ENCODE measurements at regions not wholly inside any gene's neighbourhood (a gene's known extent, or its start where the extent isn't known, plus 50 kb on each side); places are given as distances from the start of the nearest gene placed in this dataset.

DNA sequence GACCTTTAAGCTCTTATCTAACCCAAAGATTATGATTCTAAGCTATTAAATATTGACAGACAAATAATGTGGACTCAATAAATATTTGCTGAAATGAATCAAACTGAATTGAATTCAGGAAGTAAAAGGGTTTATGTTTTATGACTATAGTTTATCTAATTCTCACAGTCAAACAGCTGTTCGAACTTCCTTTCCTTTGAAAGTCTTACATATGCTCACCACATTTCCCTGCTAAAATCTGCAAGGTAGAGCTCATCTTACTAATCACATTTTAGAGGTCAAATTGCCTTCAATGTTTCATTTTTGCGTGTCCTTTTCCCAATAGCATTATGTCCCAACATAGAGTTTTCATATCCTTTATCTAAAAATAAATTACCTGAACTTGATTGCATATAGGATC, 154.9 kb upstream of the PPP1R3A start:
- no peak for TF ChIP-seq POLR2A (IDR thresholded peaks at IDR 0.05)
- TF ChIP-seq, protein P1, sequence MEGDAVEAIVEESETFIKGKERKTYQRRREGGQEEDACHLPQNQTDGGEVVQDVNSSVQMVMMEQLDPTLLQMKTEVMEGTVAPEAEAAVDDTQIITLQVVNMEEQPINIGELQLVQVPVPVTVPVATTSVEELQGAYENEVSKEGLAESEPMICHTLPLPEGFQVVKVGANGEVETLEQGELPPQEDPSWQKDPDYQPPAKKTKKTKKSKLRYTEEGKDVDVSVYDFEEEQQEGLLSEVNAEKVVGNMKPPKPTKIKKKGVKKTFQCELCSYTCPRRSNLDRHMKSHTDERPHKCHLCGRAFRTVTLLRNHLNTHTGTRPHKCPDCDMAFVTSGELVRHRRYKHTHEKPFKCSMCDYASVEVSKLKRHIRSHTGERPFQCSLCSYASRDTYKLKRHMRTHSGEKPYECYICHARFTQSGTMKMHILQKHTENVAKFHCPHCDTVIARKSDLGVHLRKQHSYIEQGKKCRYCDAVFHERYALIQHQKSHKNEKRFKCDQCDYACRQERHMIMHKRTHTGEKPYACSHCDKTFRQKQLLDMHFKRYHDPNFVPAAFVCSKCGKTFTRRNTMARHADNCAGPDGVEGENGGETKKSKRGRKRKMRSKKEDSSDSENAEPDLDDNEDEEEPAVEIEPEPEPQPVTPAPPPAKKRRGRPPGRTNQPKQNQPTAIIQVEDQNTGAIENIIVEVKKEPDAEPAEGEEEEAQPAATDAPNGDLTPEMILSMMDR (IDR thresholded peaks at IDR 0.05): no peak
